ENCODE measurements at regions not wholly inside any gene's neighbourhood (a gene's known extent, or its start where the extent isn't known, plus 50 kb on each side); places are given as distances from the start of the nearest gene placed in this dataset.

GRCh38 chr14:42778984-42779383 lies 1172.3 kb downstream of the LRFN5 start:
- no peak for TF ChIP-seq JUND (IDR thresholded peaks at IDR 0.05; ENCODE audit: low read depth)
- in situ Hi-C loops (cut with HindIII; ENCODE audit: low pct_unique_long_range_greater_than_20kb, low sequenced_read_pairs) = no loop called here
- DNase-seq (ENCODE audit: low read depth in 1 of 2, low spot score in 1 of 2) = no peak

- no peak for DNase-seq (ENCODE audit: low read depth in 1 of 2, low spot score in 1 of 2)
- in situ Hi-C loops (cut with HindIII; ENCODE audit: low pct_unique_long_range_greater_than_20kb, low sequenced_read_pairs) = no loop called here
- TF ChIP-seq JUND (IDR thresholded peaks at IDR 0.05; ENCODE audit: low read depth) = no peak
These were observed 1144.1 kb downstream of the LRFN5 start for GRCh38 chr14:42750771-42751170.

GRCh38 chr14:42742084-42742483 lies 1135.4 kb downstream of the LRFN5 start:
- DNase-seq (ENCODE audit: low read depth in 1 of 2, low spot score in 1 of 2) = no peak
- in situ Hi-C loops (cut with HindIII; ENCODE audit: low pct_unique_long_range_greater_than_20kb, low sequenced_read_pairs) = no loop called here

GRCh38 chr14:42736408-42736807 lies 1129.7 kb downstream of the LRFN5 start:
- in situ Hi-C loops (cut with HindIII; ENCODE audit: low pct_unique_long_range_greater_than_20kb, low sequenced_read_pairs) = no loop called here
- DNase-seq (ENCODE audit: low read depth in 1 of 2, low spot score in 1 of 2) = no peak
- TF ChIP-seq JUND (IDR thresholded peaks at IDR 0.05; ENCODE audit: low read depth) = no peak

More at GRCh38 chr14:42742084-42742483, 1135.4 kb downstream of the LRFN5 start:
- TF ChIP-seq JUND (IDR thresholded peaks at IDR 0.05; ENCODE audit: low read depth) = no peak

- no peak for DNase-seq (ENCODE audit: low read depth in 1 of 2, low spot score in 1 of 2)
- TF ChIP-seq JUND (IDR thresholded peaks at IDR 0.05; ENCODE audit: low read depth) = no peak
- in situ Hi-C loops (cut with HindIII; ENCODE audit: low pct_unique_long_range_greater_than_20kb, low sequenced_read_pairs) = no loop called here
These were observed 1127.4 kb downstream of the LRFN5 start for GRCh38 chr14:42734041-42734440.

GRCh38 chr14:42732005-42732404 lies 1125.3 kb downstream of the LRFN5 start:
- in situ Hi-C loops (cut with HindIII; ENCODE audit: low pct_unique_long_range_greater_than_20kb, low sequenced_read_pairs) = no loop called here
- TF ChIP-seq JUND (IDR thresholded peaks at IDR 0.05; ENCODE audit: low read depth) = no peak
- no peak for DNase-seq (ENCODE audit: low read depth in 1 of 2, low spot score in 1 of 2)

GRCh38 chr14:42731480-42731879 lies 1124.8 kb downstream of the LRFN5 start:
- no peak for TF ChIP-seq JUND (IDR thresholded peaks at IDR 0.05; ENCODE audit: low read depth)
- in situ Hi-C loops (cut with HindIII; ENCODE audit: low pct_unique_long_range_greater_than_20kb, low sequenced_read_pairs) = no loop called here
- no peak for DNase-seq (ENCODE audit: low read depth in 1 of 2, low spot score in 1 of 2)

- no peak for DNase-seq (ENCODE audit: low read depth in 1 of 2, low spot score in 1 of 2)
- in situ Hi-C loops (cut with HindIII; ENCODE audit: low pct_unique_long_range_greater_than_20kb, low sequenced_read_pairs) = no loop called here
- TF ChIP-seq JUND (IDR thresholded peaks at IDR 0.05; ENCODE audit: low read depth) = no peak
These were observed 1123.0 kb downstream of the LRFN5 start for GRCh38 chr14:42729681-42730080.

GRCh38 chr14:42719391-42719790 lies 1112.7 kb downstream of the LRFN5 start:
- no peak for DNase-seq (ENCODE audit: low read depth in 1 of 2, low spot score in 1 of 2)

GRCh38 chr14:42715316-42715715 lies 1108.6 kb downstream of the LRFN5 start:
- in situ Hi-C loops (cut with HindIII; ENCODE audit: low pct_unique_long_range_greater_than_20kb, low sequenced_read_pairs) = no loop called here
- DNase-seq (ENCODE audit: low read depth in 1 of 2, low spot score in 1 of 2) = no peak
- TF ChIP-seq JUND (IDR thresholded peaks at IDR 0.05; ENCODE audit: low read depth) = no peak

More at GRCh38 chr14:42719391-42719790, 1112.7 kb downstream of the LRFN5 start:
- TF ChIP-seq JUND (IDR thresholded peaks at IDR 0.05; ENCODE audit: low read depth) = no peak
- in situ Hi-C loops (cut with HindIII; ENCODE audit: low pct_unique_long_range_greater_than_20kb, low sequenced_read_pairs) = no loop called here

- no peak for TF ChIP-seq JUND (IDR thresholded peaks at IDR 0.05; ENCODE audit: low read depth)
- DNase-seq (ENCODE audit: low read depth in 1 of 2, low spot score in 1 of 2) = no peak
- in situ Hi-C loops (cut with HindIII; ENCODE audit: low pct_unique_long_range_greater_than_20kb, low sequenced_read_pairs) = no loop called here
These were observed 1103.4 kb downstream of the LRFN5 start for GRCh38 chr14:42710071-42710470.

GRCh38 chr14:42703501-42703900 lies 1096.8 kb downstream of the LRFN5 start:
- DNase-seq (ENCODE audit: low read depth in 1 of 2, low spot score in 1 of 2) = no peak
- in situ Hi-C loops (cut with HindIII; ENCODE audit: low pct_unique_long_range_greater_than_20kb, low sequenced_read_pairs) = no loop called here

GRCh38 chr14:42687421-42687820 lies 1080.7 kb downstream of the LRFN5 start:
- in situ Hi-C loops (cut with HindIII; ENCODE audit: low pct_unique_long_range_greater_than_20kb, low sequenced_read_pairs) = no loop called here

More at GRCh38 chr14:42703501-42703900, 1096.8 kb downstream of the LRFN5 start:
- no peak for TF ChIP-seq JUND (IDR thresholded peaks at IDR 0.05; ENCODE audit: low read depth)

GRCh38 chr14:42683707-42684106 lies 1077.0 kb downstream of the LRFN5 start:
- in situ Hi-C loops (cut with HindIII; ENCODE audit: low pct_unique_long_range_greater_than_20kb, low sequenced_read_pairs) = no loop called here
- no peak for DNase-seq (ENCODE audit: low read depth in 1 of 2, low spot score in 1 of 2)
- TF ChIP-seq JUND (IDR thresholded peaks at IDR 0.05; ENCODE audit: low read depth) = no peak

More at GRCh38 chr14:42687421-42687820, 1080.7 kb downstream of the LRFN5 start:
- TF ChIP-seq JUND (IDR thresholded peaks at IDR 0.05; ENCODE audit: low read depth) = no peak
- no peak for DNase-seq (ENCODE audit: low read depth in 1 of 2, low spot score in 1 of 2)
